ENCODE measurements at regions not wholly inside any gene's neighbourhood (a gene's known extent, or its start where the extent isn't known, plus 50 kb on each side); places are given as distances from the start of the nearest gene placed in this dataset.

- TF ChIP-seq CTCF (IDR thresholded peaks at IDR 0.05), result no peak
- TF ChIP-seq POLR2A (IDR thresholded peaks at IDR 0.05), result no peak
Measured at GRCh38 chr6:88459189-88459588, 293.0 kb upstream of the CNR1 start.
